HG02884 (cell line): ENCODE measurements at regions not wholly inside any gene's neighbourhood (a gene's known extent, or its start where the extent isn't known, plus 50 kb on each side); places are given as distances from the start of the nearest gene placed in this dataset.

Source experiments
- ATAC-seq: cut with Tn5 transposase; IDR thresholded peaks from one replicate; pipeline ENCODE4 v1.9.1; 2021; ENCODE audit warnings: mild to moderate bottlenecking, moderate library complexity; ENCODE audit not compliant: unreplicated experiment

GRCh38 chr12:87846045-87846444 lies 183.2 kb downstream of the C12orf50 start:
- no peak for ATAC-seq

- ATAC-seq: no peak
Measured at GRCh38 chr12:87841935-87842334, 187.3 kb downstream of the C12orf50 start.

GRCh38 chr12:87836190-87836589 lies 193.0 kb downstream of the C12orf50 start:
- no peak for ATAC-seq

GRCh38 chr12:87828382-87828973 lies 200.7 kb downstream of the C12orf50 start:
- ATAC-seq: no peak

GRCh38 chr12:87827638-87828264 lies 201.4 kb downstream of the C12orf50 start:
- ATAC-seq: no peak

- no peak for ATAC-seq
Measured at GRCh38 chr12:87822923-87823322, 206.3 kb downstream of the C12orf50 start.

- ATAC-seq: no peak
Measured at GRCh38 chr12:87820524-87821202, 208.5 kb downstream of the C12orf50 start.

GRCh38 chr12:87818441-87818840 lies 210.8 kb downstream of the C12orf50 start:
- ATAC-seq: no peak

GRCh38 chr12:87815771-87816585 lies 213.2 kb downstream of the C12orf50 start:
- no peak for ATAC-seq

GRCh38 chr12:87814625-87815024 lies 214.6 kb downstream of the C12orf50 start:
- no peak for ATAC-seq

GRCh38 chr12:87813476-87814234 lies 215.5 kb downstream of the C12orf50 start:
- ATAC-seq: no peak

GRCh38 chr12:87812681-87813080 lies 216.5 kb downstream of the C12orf50 start:
- ATAC-seq: no peak

GRCh38 chr12:87812030-87812429 lies 217.2 kb downstream of the C12orf50 start:
- no peak for ATAC-seq

GRCh38 chr12:87809916-87810315 lies 219.3 kb downstream of the C12orf50 start:
- ATAC-seq: no peak

GRCh38 chr12:87807086-87807485 lies 222.1 kb downstream of the C12orf50 start:
- ATAC-seq: no peak

GRCh38 chr12:87806310-87806709 lies 222.9 kb downstream of the C12orf50 start:
- no peak for ATAC-seq

GRCh38 chr12:87804386-87804785 lies 224.8 kb downstream of the C12orf50 start:
- no peak for ATAC-seq

- no peak for ATAC-seq
Measured at GRCh38 chr12:87802721-87803011, 226.5 kb downstream of the C12orf50 start.

GRCh38 chr12:87801860-87802720 lies 227.1 kb downstream of the C12orf50 start:
- no peak for ATAC-seq

GRCh38 chr12:87796961-87797516 lies 232.2 kb downstream of the C12orf50 start:
- no peak for ATAC-seq
